GM19238 (cell line): ENCODE measurements at regions not wholly inside any gene's neighbourhood (a gene's known extent, or its start where the extent isn't known, plus 50 kb on each side); places are given as distances from the start of the nearest gene placed in this dataset.
"Not testable (repeated sequence)": the region's sequence is repeated elsewhere in the genome, so short reads cannot be mapped to it uniquely, and the experiment has no call there.

Source experiments
- DNase-seq: peaks from one replicate; pipeline ENCODE4 v3.0.0; 2011; ENCODE audit warnings: low spot score; ENCODE audit not compliant: insufficient read length

GRCh38 chr18:73120626-73121025 is 252.8 kb upstream of the NETO1 start:
- DNase-seq = no peak

- DNase-seq = no peak
These were observed 251.8 kb upstream of the NETO1 start for GRCh38 chr18:73119574-73119973.

GRCh38 chr18:73118121-73118816 is 250.5 kb upstream of the NETO1 start:
- no peak for DNase-seq

GRCh38 chr18:73110307-73110706 is 242.5 kb upstream of the NETO1 start:
- DNase-seq = no peak

GRCh38 chr18:73101977-73102376 is 234.2 kb upstream of the NETO1 start:
- DNase-seq = no peak

GRCh38 chr18:73101491-73101890 is 233.7 kb upstream of the NETO1 start:
- DNase-seq = not testable (repeated sequence)

- DNase-seq = no peak
These were observed 232.0 kb upstream of the NETO1 start for GRCh38 chr18:73099759-73100158.

- DNase-seq = no peak
These were observed 226.0 kb upstream of the NETO1 start for GRCh38 chr18:73093687-73094250.

GRCh38 chr18:73088445-73088844 is 220.7 kb upstream of the NETO1 start:
- DNase-seq = no peak

- DNase-seq = no peak
These were observed 219.6 kb upstream of the NETO1 start for GRCh38 chr18:73087282-73087977.

GRCh38 chr18:73079920-73080319 is 212.1 kb upstream of the NETO1 start:
- no peak for DNase-seq

- no peak for DNase-seq
These were observed 193.0 kb upstream of the NETO1 start for GRCh38 chr18:73060666-73061288.

GRCh38 chr18:73059280-73059679 is 191.5 kb upstream of the NETO1 start:
- no peak for DNase-seq

- no peak for DNase-seq
These were observed 179.9 kb upstream of the NETO1 start for GRCh38 chr18:73047688-73048087.

- DNase-seq = no peak
These were observed 177.2 kb upstream of the NETO1 start for GRCh38 chr18:73045037-73045436.

- DNase-seq = no peak
These were observed 175.8 kb upstream of the NETO1 start for GRCh38 chr18:73043611-73044010.

- DNase-seq = no peak
These were observed 175.4 kb upstream of the NETO1 start for GRCh38 chr18:73043211-73043610.

- no peak for DNase-seq
These were observed 172.5 kb upstream of the NETO1 start for GRCh38 chr18:73040247-73040646.

- DNase-seq = no peak
These were observed 170.5 kb upstream of the NETO1 start for GRCh38 chr18:73038336-73038735.

GRCh38 chr18:73023975-73024374 is 156.2 kb upstream of the NETO1 start:
- no peak for DNase-seq

- DNase-seq = no peak
These were observed 141.9 kb upstream of the NETO1 start for GRCh38 chr18:73009691-73010090.

- DNase-seq = no peak
These were observed 140.1 kb upstream of the NETO1 start for GRCh38 chr18:73007915-73008308.
